Neural progenitor cell (in vitro differentiated cells): ENCODE measurements at regions not wholly inside any gene's neighbourhood (a gene's known extent, or its start where the extent isn't known, plus 50 kb on each side); places are given as distances from the start of the nearest gene placed in this dataset.

Experiments used
- CTCF ChIP-seq: fragments of 200-600 bp; sonication (generic); IDR thresholded peaks from 2 replicates; pipeline ENCODE4 v1.5.1; 2017; ENCODE audit warnings: antibody characterized with exemption, mild to moderate bottlenecking
- EZH2 ChIP-seq: fragments of 200-600 bp; sonication (generic); IDR thresholded peaks from 2 replicates; pipeline ENCODE4 v1.6.1; 2017; ENCODE audit warnings: antibody characterized with exemption, mild to moderate bottlenecking, moderate library complexity

GRCh38 chr9:99506747-99507348, 284.8 kb downstream of the SEC61B start:
- no peak for TF ChIP-seq CTCF
- TF ChIP-seq EZH2, result no peak
